ENCODE measurements at regions not wholly inside any gene's neighbourhood (a gene's known extent, or its start where the extent isn't known, plus 50 kb on each side); places are given as distances from the start of the nearest gene placed in this dataset.
"Not testable (repeated sequence)": the region's sequence is repeated elsewhere in the genome, so short reads cannot be mapped to it uniquely, and the experiment has no call there.

- DNase-seq = peak; percentile 1
Measured at GRCh38 chr9:62837254-62837911, 1647.5 kb downstream of the SPATA31A7 start.

- peak; percentile 83 for DNase-seq
Measured at GRCh38 chr9:62838024-62838718, 1648.3 kb downstream of the SPATA31A7 start.

GRCh38 chr9:62839168-62839567, 1649.3 kb downstream of the SPATA31A7 start:
- DNase-seq = not testable (repeated sequence)

GRCh38 chr9:62843145-62843544, 1653.3 kb downstream of the SPATA31A7 start:
- DNase-seq = not testable (repeated sequence)

- DNase-seq = not testable (repeated sequence)
Measured at GRCh38 chr9:62843706-62844290, 1654.0 kb downstream of the SPATA31A7 start.

- not testable (repeated sequence) for DNase-seq
Measured at GRCh38 chr9:62844681-62845185, 1654.9 kb downstream of the SPATA31A7 start.

GRCh38 chr9:62848258-62848657, 1658.4 kb downstream of the SPATA31A7 start:
- DNase-seq = not testable (repeated sequence)

GRCh38 chr9:62849991-62850390, 1660.2 kb downstream of the SPATA31A7 start:
- DNase-seq = not testable (repeated sequence)

GRCh38 chr9:62857280-62857679, 1667.4 kb downstream of the SPATA31A7 start:
- DNase-seq = not testable (repeated sequence)

- DNase-seq = not testable (repeated sequence)
Measured at GRCh38 chr9:62858240-62858639, 1668.4 kb downstream of the SPATA31A7 start.

- DNase-seq = not testable (repeated sequence)
Measured at GRCh38 chr9:62860939-62861860, 1671.4 kb downstream of the SPATA31A7 start.

- not testable (repeated sequence) for DNase-seq
Measured at GRCh38 chr9:62862180-62862579, 1672.3 kb downstream of the SPATA31A7 start.

GRCh38 chr9:62863319-62863718, 1673.5 kb downstream of the SPATA31A7 start:
- DNase-seq = not testable (repeated sequence)

- not testable (repeated sequence) for DNase-seq
Measured at GRCh38 chr9:62863867-62864266, 1674.0 kb downstream of the SPATA31A7 start.

GRCh38 chr9:62864481-62865469, 1674.9 kb downstream of the SPATA31A7 start:
- peak; percentile 24 for DNase-seq

GRCh38 chr9:62869061-62869460, 1679.2 kb downstream of the SPATA31A7 start:
- DNase-seq = not testable (repeated sequence)

GRCh38 chr9:62871765-62872164, 1681.9 kb downstream of the SPATA31A7 start:
- DNase-seq = not testable (repeated sequence)

- DNase-seq = not testable (repeated sequence)
Measured at GRCh38 chr9:62874213-62874612, 1684.4 kb downstream of the SPATA31A7 start.

GRCh38 chr9:62874745-62875599, 1685.1 kb downstream of the SPATA31A7 start:
- DNase-seq = not testable (repeated sequence)

- DNase-seq = not testable (repeated sequence)
Measured at GRCh38 chr9:62877552-62877951, 1687.7 kb downstream of the SPATA31A7 start.
